ENCODE measurements at regions not wholly inside any gene's neighbourhood (a gene's known extent, or its start where the extent isn't known, plus 50 kb on each side); places are given as distances from the start of the nearest gene placed in this dataset.

DNA sequence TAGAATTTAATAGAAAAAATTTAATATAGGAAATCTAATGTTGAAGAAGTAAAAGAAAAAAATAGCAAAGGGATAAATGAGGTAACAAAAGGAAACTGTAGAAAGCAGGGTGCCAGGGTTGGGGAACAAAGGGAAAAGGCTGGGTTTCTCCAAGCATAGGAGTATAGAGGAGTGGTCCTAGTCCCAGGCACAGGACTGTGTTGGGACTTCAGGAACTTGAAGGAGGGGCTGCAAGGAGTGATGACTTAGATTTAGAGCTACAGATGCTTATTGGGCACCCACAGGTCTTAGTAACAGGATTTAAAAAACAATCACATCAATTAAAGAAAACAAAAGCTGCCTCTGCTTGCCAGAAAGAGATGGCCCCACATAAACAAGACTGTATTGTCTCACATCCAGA, 396.5 kb upstream of the TNC start:
- no peak for DNase-seq (ENCODE audit: low read depth, low spot score)
- ChIA-PET POLR2A (no interaction called here), CTCF (no interaction called here)
- Histone ChIP-seq H3K27ac (ENCODE audit: low read depth, low read length) (no peak overlapping the region), H3K4me3 (ENCODE audit: low read depth, low read length) (no peak overlapping the region), H3K27me3 (ENCODE audit: control insufficient read depth, insufficient read depth, low read length) (no peaks in the 10 kb centered on the region), H3K9me3 (ENCODE audit: control insufficient read depth, insufficient read depth, low read length) (no peaks in the 10 kb centered on the region)
- TF ChIP-seq, protein P1, sequence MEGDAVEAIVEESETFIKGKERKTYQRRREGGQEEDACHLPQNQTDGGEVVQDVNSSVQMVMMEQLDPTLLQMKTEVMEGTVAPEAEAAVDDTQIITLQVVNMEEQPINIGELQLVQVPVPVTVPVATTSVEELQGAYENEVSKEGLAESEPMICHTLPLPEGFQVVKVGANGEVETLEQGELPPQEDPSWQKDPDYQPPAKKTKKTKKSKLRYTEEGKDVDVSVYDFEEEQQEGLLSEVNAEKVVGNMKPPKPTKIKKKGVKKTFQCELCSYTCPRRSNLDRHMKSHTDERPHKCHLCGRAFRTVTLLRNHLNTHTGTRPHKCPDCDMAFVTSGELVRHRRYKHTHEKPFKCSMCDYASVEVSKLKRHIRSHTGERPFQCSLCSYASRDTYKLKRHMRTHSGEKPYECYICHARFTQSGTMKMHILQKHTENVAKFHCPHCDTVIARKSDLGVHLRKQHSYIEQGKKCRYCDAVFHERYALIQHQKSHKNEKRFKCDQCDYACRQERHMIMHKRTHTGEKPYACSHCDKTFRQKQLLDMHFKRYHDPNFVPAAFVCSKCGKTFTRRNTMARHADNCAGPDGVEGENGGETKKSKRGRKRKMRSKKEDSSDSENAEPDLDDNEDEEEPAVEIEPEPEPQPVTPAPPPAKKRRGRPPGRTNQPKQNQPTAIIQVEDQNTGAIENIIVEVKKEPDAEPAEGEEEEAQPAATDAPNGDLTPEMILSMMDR (IDR thresholded peaks at IDR 0.05; ENCODE audit: low read depth, low read length) = no peak

DNA sequence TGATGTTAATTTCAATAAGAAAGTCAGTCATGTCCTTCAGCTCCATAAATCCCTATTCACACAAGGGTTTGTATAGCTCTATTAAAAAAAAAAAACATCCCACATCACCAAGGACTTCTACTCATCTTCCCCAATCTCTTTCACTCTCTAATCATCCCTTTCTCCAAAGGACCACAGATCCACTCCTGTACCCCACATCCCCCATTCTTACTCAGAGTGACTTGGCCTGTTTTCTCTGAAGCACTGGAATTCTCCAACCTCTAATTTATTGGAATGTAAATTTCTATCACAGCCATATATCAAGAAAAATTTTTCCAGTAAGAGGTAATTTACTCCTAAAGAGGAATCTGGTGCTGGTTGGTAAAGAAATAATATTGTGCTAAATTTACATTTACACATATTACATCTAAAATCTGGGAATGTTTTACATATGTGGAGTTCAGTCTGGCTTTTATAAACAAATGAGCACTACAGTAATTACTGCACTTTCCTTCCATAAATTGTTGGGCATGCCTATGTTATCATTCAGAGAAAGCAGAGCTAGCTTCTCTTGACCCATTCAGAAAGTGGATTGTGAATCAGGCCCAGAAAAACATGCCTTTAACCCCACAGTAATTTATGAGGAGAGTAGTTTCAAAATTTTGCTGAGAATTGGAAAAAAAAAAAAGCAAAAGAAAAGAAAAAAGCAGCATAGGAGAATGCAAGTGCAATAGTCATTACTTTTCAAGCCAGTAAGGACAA, 399.5 kb upstream of the TNC start:
- Histone ChIP-seq H3K4me3 (ENCODE audit: low read depth, low read length) (no peak overlapping the region), H3K27ac (ENCODE audit: low read depth, low read length) (no peak overlapping the region), H3K27me3 (ENCODE audit: control insufficient read depth, insufficient read depth, low read length) (no peaks in the 10 kb centered on the region), H3K9me3 (ENCODE audit: control insufficient read depth, insufficient read depth, low read length) (no peaks in the 10 kb centered on the region)
- DNase-seq (ENCODE audit: low read depth, low spot score) = peak; percentile 68
- POLR2A ChIA-PET = interaction anchor here (0.6 to 0.7 kb wide), 3 partner anchors 144 to 449 kb away, joined by 3 read pairs; no protein-coding TSS in a partner anchor
- TF ChIP-seq, protein P1 (IDR thresholded peaks at IDR 0.05; ENCODE audit: low read depth, low read length) = no peak
- CTCF ChIA-PET = interaction anchor here (0.6 kb wide), 1 partner anchor 503 kb away, joined by 3 read pairs; no protein-coding TSS in a partner anchor

DNA sequence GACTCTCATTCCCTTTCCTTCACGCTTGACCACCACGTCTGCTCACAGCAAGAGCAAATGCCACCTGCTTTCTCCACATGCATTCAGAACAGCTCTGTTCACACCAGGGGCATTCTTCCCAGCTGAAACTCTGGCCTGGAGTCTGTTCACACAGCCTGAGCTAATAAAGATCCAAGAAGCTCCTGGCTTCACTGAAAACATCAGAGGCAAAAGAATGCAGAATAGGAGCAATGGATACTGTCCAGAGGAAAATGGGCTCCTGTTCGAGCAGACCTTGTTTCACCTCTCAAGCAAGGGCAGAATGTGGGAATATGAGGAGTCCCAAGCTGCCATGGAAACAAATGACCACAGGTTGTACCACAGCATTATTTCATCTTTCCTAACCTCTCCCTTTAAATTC, 402.7 kb upstream of the TNC start:
- no peak overlapping the region for H3K27ac ChIP-seq (ENCODE audit: low read depth, low read length)
- no peak for DNase-seq (ENCODE audit: low read depth, low spot score)
- POLR2A ChIA-PET = no interaction called here
- no peaks in the 10 kb centered on the region for H3K27me3 ChIP-seq (ENCODE audit: control insufficient read depth, insufficient read depth, low read length)
- no peak overlapping the region for H3K4me3 ChIP-seq (ENCODE audit: low read depth, low read length)
- TF ChIP-seq, protein P1 (IDR thresholded peaks at IDR 0.05; ENCODE audit: low read depth, low read length) = no peak
- no peaks in the 10 kb centered on the region for H3K9me3 ChIP-seq (ENCODE audit: control insufficient read depth, insufficient read depth, low read length)
- CTCF ChIA-PET = interaction anchor here (1.4 to 1.7 kb wide), 2 partner anchors 505 to 506 kb away, joined by 3 to 6 read pairs; no protein-coding TSS in a partner anchor

DNA sequence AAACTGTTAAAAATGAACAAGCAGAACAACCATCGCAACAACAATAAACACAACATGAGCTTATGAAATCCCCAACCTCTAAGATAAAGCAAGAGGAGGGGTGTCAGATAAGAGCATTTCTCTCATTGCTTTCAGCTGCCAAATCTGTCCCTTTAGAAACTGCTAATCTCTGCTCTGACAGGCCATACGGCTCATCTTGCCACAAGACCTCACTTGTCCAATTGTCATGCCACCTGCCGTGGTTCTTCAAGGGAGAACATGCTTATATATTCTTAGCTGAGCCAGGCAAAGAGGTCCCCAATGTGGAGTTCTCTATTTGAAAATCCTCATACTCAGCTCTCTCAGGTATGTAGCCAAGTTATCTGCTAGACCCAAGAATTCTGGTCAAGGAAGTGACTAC, 405.0 kb upstream of the TNC start:
- TF ChIP-seq, protein P1 (IDR thresholded peaks at IDR 0.05; ENCODE audit: low read depth, low read length) = no peak
- Histone ChIP-seq H3K4me3 (ENCODE audit: low read depth, low read length) (no peak overlapping the region), H3K9me3 (ENCODE audit: control insufficient read depth, insufficient read depth, low read length) (no peaks in the 10 kb centered on the region), H3K27me3 (ENCODE audit: control insufficient read depth, insufficient read depth, low read length) (no peaks in the 10 kb centered on the region), H3K27ac (ENCODE audit: low read depth, low read length) (no peak overlapping the region)
- POLR2A ChIA-PET = interaction anchor here (0.7 kb wide), 1 partner anchor 318 kb away, joined by 4 read pairs; no protein-coding TSS in a partner anchor
- CTCF ChIA-PET = interaction anchor here (1.3 to 1.7 kb wide), 2 partner anchors 420 to 509 kb away, joined by 4 to 7 read pairs; no protein-coding TSS in a partner anchor
- DNase-seq (ENCODE audit: low read depth, low spot score) = no peak

DNA sequence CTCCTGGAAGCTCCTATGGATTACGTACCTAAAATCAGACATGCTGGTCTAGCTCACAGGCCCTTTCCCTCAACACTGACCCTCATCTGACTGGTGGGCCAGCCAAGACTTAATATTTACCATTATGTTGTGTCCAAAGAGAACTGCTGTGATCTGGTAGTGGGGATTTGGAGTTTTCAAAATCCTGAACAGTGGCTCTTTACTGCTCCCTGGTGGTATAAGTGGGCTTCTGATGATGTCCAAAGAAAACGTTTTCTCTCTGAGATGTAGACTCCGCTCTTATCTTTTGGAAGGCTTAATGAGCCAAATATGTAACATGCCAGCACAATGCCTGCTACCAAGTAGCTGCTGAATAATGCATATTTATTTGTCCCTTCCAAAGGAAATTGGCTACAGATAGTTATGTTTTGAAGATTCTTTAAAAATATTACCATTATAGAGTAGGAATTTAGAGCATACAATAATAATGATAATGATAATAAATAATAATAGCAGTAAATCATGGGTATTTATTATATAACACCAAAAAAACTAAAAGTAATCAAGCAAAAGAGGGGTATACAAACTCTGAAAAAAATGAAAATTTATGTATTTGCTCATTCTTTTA, 406.6 kb upstream of the TNC start:
- H3K9me3 ChIP-seq (ENCODE audit: control insufficient read depth, insufficient read depth, low read length) = no peaks in the 10 kb centered on the region
- no peak overlapping the region for H3K27ac ChIP-seq (ENCODE audit: low read depth, low read length)
- ChIA-PET CTCF (interaction anchor here (0.5 to 2.1 kb wide), 41 partner anchors 10 to 864 kb away, joined by 3 to 14 read pairs (median 4); partner anchors contain the start of gene TNC), POLR2A (no interaction called here)
- TF ChIP-seq, protein P1 (IDR thresholded peaks at IDR 0.05; ENCODE audit: low read depth, low read length) = peak; percentile 87
- no peaks in the 10 kb centered on the region for H3K27me3 ChIP-seq (ENCODE audit: control insufficient read depth, insufficient read depth, low read length)
- DNase-seq (ENCODE audit: low read depth, low spot score) = peak; percentile 55
- no peak overlapping the region for H3K4me3 ChIP-seq (ENCODE audit: low read depth, low read length)
